Activated CD4-positive, alpha-beta T cell treated with anti-CD3 and anti-CD28 coated beads, Interleukin-2, amount 50 U/mL, for 1 hour (primary cell): ENCODE measurements at regions not wholly inside any gene's neighbourhood (a gene's known extent, or its start where the extent isn't known, plus 50 kb on each side); places are given as distances from the start of the nearest gene placed in this dataset.

Experiments
- DNase-seq: peaks from one replicate; pipeline ENCODE4 v3.0.0-alpha.2; 2020

- no peak for DNase-seq
Observed at GRCh38 chr3:24947103-24947502, 452.5 kb upstream of the THRB start.

- no peak for DNase-seq
Observed at GRCh38 chr3:24951180-24951579, 456.5 kb upstream of the THRB start.

GRCh38 chr3:24952388-24952787 is 457.7 kb upstream of the THRB start:
- DNase-seq, result no peak

- no peak for DNase-seq
Observed at GRCh38 chr3:24953060-24953771, 458.6 kb upstream of the THRB start.

GRCh38 chr3:24956613-24957012 is 462.0 kb upstream of the THRB start:
- DNase-seq, result no peak

- no peak for DNase-seq
Observed at GRCh38 chr3:24958271-24958670, 463.6 kb upstream of the THRB start.

- no peak for DNase-seq
Observed at GRCh38 chr3:24958910-24959447, 464.3 kb upstream of the THRB start.

GRCh38 chr3:24963762-24964625 is 464.1 kb upstream of the RARB start:
- no peak for DNase-seq

GRCh38 chr3:24965706-24966385 is 462.2 kb upstream of the RARB start:
- DNase-seq, result no peak

GRCh38 chr3:24968036-24968435 is 460.0 kb upstream of the RARB start:
- no peak for DNase-seq

GRCh38 chr3:24972491-24972890 is 455.6 kb upstream of the RARB start:
- no peak for DNase-seq

- DNase-seq, result no peak
Observed at GRCh38 chr3:24981309-24981708, 446.8 kb upstream of the RARB start.

GRCh38 chr3:24981924-24982323 is 446.1 kb upstream of the RARB start:
- no peak for DNase-seq

GRCh38 chr3:24985668-24986067 is 442.4 kb upstream of the RARB start:
- DNase-seq, result no peak

GRCh38 chr3:24986612-24987011 is 441.5 kb upstream of the RARB start:
- no peak for DNase-seq

GRCh38 chr3:24999357-24999756 is 428.7 kb upstream of the RARB start:
- DNase-seq, result no peak

GRCh38 chr3:25000971-25001591 is 427.0 kb upstream of the RARB start:
- DNase-seq, result no peak

- no peak for DNase-seq
Observed at GRCh38 chr3:25002052-25002451, 426.0 kb upstream of the RARB start.

- no peak for DNase-seq
Observed at GRCh38 chr3:25007974-25008658, 419.9 kb upstream of the RARB start.

GRCh38 chr3:25009665-25010064 is 418.4 kb upstream of the RARB start:
- no peak for DNase-seq

GRCh38 chr3:25015599-25015998 is 412.5 kb upstream of the RARB start:
- DNase-seq, result no peak

- DNase-seq, result no peak
Observed at GRCh38 chr3:25018909-25019308, 409.2 kb upstream of the RARB start.
